ENCODE measurements at regions not wholly inside any gene's neighbourhood (a gene's known extent, or its start where the extent isn't known, plus 50 kb on each side); places are given as distances from the start of the nearest gene placed in this dataset.

DNA sequence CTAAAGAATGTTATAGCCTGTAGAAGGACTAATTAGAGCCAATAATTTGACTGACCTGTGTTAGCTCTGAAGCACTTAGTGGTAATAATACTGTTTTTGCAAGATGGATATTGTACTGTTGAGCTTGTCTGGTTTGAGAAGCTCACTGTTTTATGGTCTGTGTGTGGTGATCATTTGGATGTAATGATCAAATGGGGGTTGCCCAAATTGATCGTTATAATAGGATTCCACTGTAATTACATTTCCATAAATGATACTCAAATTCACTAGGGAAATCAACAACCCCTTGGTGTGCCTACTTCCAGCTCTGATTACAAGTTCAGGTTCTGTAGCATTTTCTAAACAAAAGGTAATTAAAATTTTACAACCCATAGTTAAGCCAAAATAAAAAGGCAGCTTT is 971.4 kb downstream of the TTLL7 start:
- TF ChIP-seq CTCF (IDR thresholded peaks at IDR 0.05): no peak
- no peak for ATAC-seq
- H3K36me3 ChIP-seq: no peaks in the 10 kb centered on the region
- H3K27ac ChIP-seq: no peak overlapping the region
- no peaks in the 10 kb centered on the region for H3K9me3 ChIP-seq
- no peak overlapping the region for H3K4me3 ChIP-seq
- no peaks in the 10 kb centered on the region for H3K4me1 ChIP-seq
- H3K27me3 ChIP-seq: no peaks in the 10 kb centered on the region
- intact Hi-C loops (cut with DNase I): no loop called here
- no peak for DNase-seq

GRCh38 chr1:83026745-83027144 is 972.2 kb downstream of the TTLL7 start:
- no peak for DNase-seq
- intact Hi-C loops (cut with DNase I): no loop called here
- TF ChIP-seq CTCF (IDR thresholded peaks at IDR 0.05): no peak
- Histone ChIP-seq H3K27ac (no peak overlapping the region), H3K27me3 (no peaks in the 10 kb centered on the region), H3K4me3 (no peak overlapping the region), H3K36me3 (no peaks in the 10 kb centered on the region), H3K4me1 (no peaks in the 10 kb centered on the region), H3K9me3 (no peaks in the 10 kb centered on the region)
- no peak for ATAC-seq

DNA sequence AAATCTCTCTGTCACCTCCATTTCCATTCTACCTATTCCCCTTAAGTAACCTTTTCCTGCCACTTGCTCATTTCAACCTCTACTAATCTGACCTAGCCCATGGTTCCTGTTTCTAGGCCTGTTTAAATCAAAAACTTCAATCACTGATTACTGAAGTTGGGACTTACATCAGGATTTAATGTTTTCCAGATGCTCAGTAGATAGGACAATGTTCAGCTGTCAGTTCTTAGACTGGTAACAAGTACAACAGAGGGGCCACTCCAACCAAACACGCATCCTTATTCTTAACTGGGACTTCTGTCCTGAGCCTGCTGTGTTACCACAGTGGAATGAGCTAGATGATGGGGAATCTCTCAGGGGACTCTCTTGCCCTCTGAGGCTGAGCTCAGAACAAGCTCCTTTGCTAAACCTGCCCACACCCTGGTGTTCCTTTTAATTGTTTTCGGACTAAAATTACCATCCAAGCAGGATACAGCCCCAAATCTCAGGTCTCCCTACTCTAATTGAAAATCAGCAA is 974.6 kb downstream of the TTLL7 start:
- intact Hi-C loops (cut with DNase I): no loop called here
- TF ChIP-seq CTCF (IDR thresholded peaks at IDR 0.05): no peak
- Histone ChIP-seq H3K4me1 (no peaks in the 10 kb centered on the region), H3K36me3 (no peaks in the 10 kb centered on the region), H3K9me3 (peaks cover 0 to 12% of the 10 kb centered on the region in 2 donors), H3K27me3 (no peaks in the 10 kb centered on the region), H3K27ac (no peak overlapping the region), H3K4me3 (no peak overlapping the region)
- ATAC-seq (no peak), DNase-seq (no peak)

DNA sequence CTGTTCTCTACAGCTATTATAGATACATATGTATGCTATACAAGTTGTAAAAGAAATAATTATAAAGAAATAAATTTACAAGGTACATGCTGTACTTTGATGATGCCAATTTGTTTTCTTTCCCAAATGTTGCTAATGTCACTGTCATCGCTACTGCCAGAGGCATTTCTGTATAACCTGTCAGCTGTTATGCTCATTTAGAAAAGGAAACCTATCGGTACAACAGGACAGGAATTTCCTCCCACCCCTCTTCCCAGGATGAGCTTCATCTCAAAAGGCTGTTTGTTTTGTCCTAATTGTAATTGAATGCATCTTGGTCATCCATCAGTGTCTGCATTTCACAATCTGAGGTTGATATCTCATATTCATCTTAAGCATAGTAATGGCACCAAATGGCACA is 975.7 kb downstream of the TTLL7 start:
- DNase-seq (no peak), ATAC-seq (no peak)
- Histone ChIP-seq H3K27ac (no peak overlapping the region), H3K9me3 (peaks cover 0 to 12% of the 10 kb centered on the region in 2 donors), H3K27me3 (no peaks in the 10 kb centered on the region), H3K4me1 (no peaks in the 10 kb centered on the region), H3K4me3 (no peak overlapping the region), H3K36me3 (no peaks in the 10 kb centered on the region)
- intact Hi-C loops (cut with DNase I): no loop called here
- no peak for TF ChIP-seq CTCF (IDR thresholded peaks at IDR 0.05)

- intact Hi-C loops (cut with DNase I): no loop called here
Measured at GRCh38 chr1:83022206-83022605, 976.7 kb downstream of the TTLL7 start.

More at GRCh38 chr1:83022206-83022605, 976.7 kb downstream of the TTLL7 start:
- H3K36me3 ChIP-seq: no peaks in the 10 kb centered on the region
- no peaks in the 10 kb centered on the region for H3K4me1 ChIP-seq
- ATAC-seq: no peak
- no peaks in the 10 kb centered on the region for H3K27me3 ChIP-seq
- peaks cover 0 to 12% of the 10 kb centered on the region in 2 donors for H3K9me3 ChIP-seq
- no peak for TF ChIP-seq CTCF (IDR thresholded peaks at IDR 0.05)
- DNase-seq: no peak
- H3K4me3 ChIP-seq: no peak overlapping the region
- no peak overlapping the region for H3K27ac ChIP-seq

Measured in left lung (tissue), 4 donors.